Panc1 (cell line): ENCODE measurements at regions not wholly inside any gene's neighbourhood (a gene's known extent, or its start where the extent isn't known, plus 50 kb on each side); places are given as distances from the start of the nearest gene placed in this dataset.
"Not testable (repeated sequence)": the region's sequence is repeated elsewhere in the genome, so short reads cannot be mapped to it uniquely, and the experiment has no call there.

Source experiments
- ATAC-seq: fragments of 200-7000 bp; cut with Tn5 transposase; 2 replicates; pipeline ENCODE4 v1.9.1; 2020; ENCODE audit warnings: mild to moderate bottlenecking, moderate library complexity
- BruUV-seq: library from RNA; stranded (reverse); fragments of 400-500 nt; replicated peaks from 2 replicates; lab custom pipeline; 2021; lab: Mats Ljungman, UMichigan
- CTCF ChIA-PET: fragments of 300-600 bp; sonication (Branson Sonifier 250); formaldehyde crosslinking; loops from one replicate; lab custom pipeline; 2022; ENCODE audit warnings: antibody characterized with exemption; lab: Charles Lee
- POLR2A ChIA-PET: fragments of 300-600 bp; sonication (Branson Sonifier 250); formaldehyde crosslinking; loops from one replicate; lab custom pipeline; 2022; ENCODE audit warnings: antibody characterized with exemption; lab: Charles Lee
- DNase-seq: peaks from one replicate; pipeline ENCODE4 v3.0.0-alpha.2; 2010; ENCODE audit warnings: low read depth, low spot score
- H3K27ac ChIP-seq: 2 replicates; pipeline ENCODE4 v1.5.1; 2011; ENCODE audit warnings: mild to moderate bottlenecking, low read length, inconsistent platforms
- H3K27me3 ChIP-seq: fragments of 200-500 bp; sonication (Bioruptor generic); 2 replicates; pipeline ENCODE4 v1.6.0; 2014; ENCODE audit warnings: low read length, inconsistent platforms; ENCODE audit not compliant: control insufficient read depth, insufficient read depth
- H3K36me3 ChIP-seq: fragments of 200-500 bp; sonication (Bioruptor generic); 2 replicates; pipeline ENCODE4 v1.5.1; 2014; ENCODE audit warnings: inconsistent platforms, mild to moderate bottlenecking, low read length, moderate library complexity; ENCODE audit not compliant: control insufficient read depth, insufficient read depth
- H3K4me1 ChIP-seq: 2 replicates; pipeline ENCODE4 v1.5.1; 2011; ENCODE audit warnings: inconsistent platforms, mild to moderate bottlenecking, low read length, moderate library complexity; ENCODE audit not compliant: control insufficient read depth, insufficient read depth
- H3K4me3 ChIP-seq, 2 experiments: 2 replicates each; pipeline ENCODE4 v1.5.1; 2011 to 2012; ENCODE audit warnings: low read depth in 2 of 2, low read length in 2 of 2, mild to moderate bottlenecking in 2 of 2, inconsistent platforms in 1 of 2, moderate library complexity in 1 of 2
- H3K9me3 ChIP-seq: fragments of 200-500 bp; sonication (Bioruptor generic); 2 replicates; pipeline ENCODE4 v1.5.1; 2014; ENCODE audit warnings: low read depth, mild to moderate bottlenecking, inconsistent platforms, low read length, moderate library complexity; ENCODE audit not compliant: control insufficient read depth, insufficient read depth
- CTCF ChIP-seq: fragments of 450-650 bp; IDR thresholded peaks from 2 replicates; pipeline ENCODE4 v1.5.1; 2017; ENCODE audit warnings: mild to moderate bottlenecking
- POLR2AphosphoS5 ChIP-seq: IDR thresholded peaks from 2 replicates; pipeline ENCODE4 v1.6.1; 2012; ENCODE audit warnings: mild to moderate bottlenecking, low read depth, low read length, moderate library complexity
- REST ChIP-seq, 2 experiments: IDR thresholded peaks; 2 replicates each; pipeline ENCODE4 v1.6.1; 2011 to 2012; ENCODE audit warnings: low read depth in 2 of 2, control low read depth in 1 of 2, low read length in 1 of 2, mild to moderate bottlenecking in 1 of 2, moderate library complexity in 1 of 2; ENCODE audit not compliant: insufficient read depth in 1 of 2
- SIN3A ChIP-seq: IDR thresholded peaks from 2 replicates; pipeline ENCODE4 v1.6.1; 2012; ENCODE audit warnings: low read depth, mild to moderate bottlenecking, low read length, moderate library complexity, borderline replicate concordance; ENCODE audit not compliant: insufficient read depth
- TCF7L2 ChIP-seq: IDR thresholded peaks from 2 replicates; pipeline ENCODE4 v1.6.1; 2011; ENCODE audit warnings: mild to moderate bottlenecking, low read depth, low read length, inconsistent platforms
- in situ Hi-C: cut with HindIII; loops from 2 replicates; pipeline ENCODE4 v1.10.0; 2016; ENCODE audit warnings: low sequenced_read_pairs, low pct_unique_long_range_greater_than_20kb
- intact Hi-C: fragments of 100-400 bp; cut with micrococcal nuclease; formaldehyde crosslinking; loops from one replicate; pipeline ENCODE4 v1.10.0; 2022; ENCODE audit not compliant: unreplicated experiment

- Histone ChIP-seq H3K27ac (no peak overlapping the region), H3K4me1 (no peaks in the 10 kb centered on the region), H3K4me3 (no peak overlapping the region), H3K27me3 (peaks cover 2% of the 10 kb centered on the region; the same call in 1 of the 2 replicates), H3K9me3 (no peaks in the 10 kb centered on the region), H3K36me3 (no peaks in the 10 kb centered on the region)
- POLR2A ChIA-PET = no interaction called here
- intact Hi-C loops (no loop called here), in situ Hi-C loops (no loop called here)
- no peak for TF ChIP-seq TCF7L2
- TF ChIP-seq REST (IDR thresholded peaks at IDR 0.05; ENCODE audit: insufficient read depth in 1 of 2, low read depth in 2 of 2, low read length in 1 of 2) = no peak
- no peak for TF ChIP-seq SIN3A
- TF ChIP-seq POLR2AphosphoS5 = no peak
- TF ChIP-seq CTCF = no peak
- ATAC-seq = no peak
- DNase-seq = no peak
- CTCF ChIA-PET = no interaction called here
- BruUV-seq = no TSS peak
Measured at GRCh38 chr2:8332646-8333045, 349.2 kb upstream of the ID2 start.

- H3K4me3 ChIP-seq = no peak overlapping the region
- POLR2A ChIA-PET = no interaction called here
- ATAC-seq (no peak), DNase-seq (no peak)
- TF ChIP-seq TCF7L2 = no peak
- no peak for TF ChIP-seq CTCF
- no peak for TF ChIP-seq SIN3A
- TF ChIP-seq REST (IDR thresholded peaks at IDR 0.05; ENCODE audit: insufficient read depth in 1 of 2, low read depth in 2 of 2, low read length in 1 of 2) = no peak
- TF ChIP-seq POLR2AphosphoS5 = no peak
- CTCF ChIA-PET = no interaction called here
- no peaks in the 10 kb centered on the region for H3K4me1 ChIP-seq
- no peaks in the 10 kb centered on the region for H3K36me3 ChIP-seq
- intact Hi-C loops (no loop called here), in situ Hi-C loops (no loop called here)
- no peak overlapping the region for H3K27ac ChIP-seq
- H3K9me3 ChIP-seq = no peaks in the 10 kb centered on the region
- BruUV-seq = no TSS peak
- peaks cover 2% of the 10 kb centered on the region; the same call in 1 of the 2 replicates for H3K27me3 ChIP-seq
Measured at GRCh38 chr2:8333177-8333831, 348.6 kb upstream of the ID2 start.

GRCh38 chr2:8333832-8334187 lies 348.0 kb upstream of the ID2 start:
- intact Hi-C loops = not testable (repeated sequence)

More at GRCh38 chr2:8333832-8334187, 348.0 kb upstream of the ID2 start:
- DNase-seq, H3K27me3 ChIP-seq, H3K27ac ChIP-seq, CTCF ChIA-PET, H3K4me1 ChIP-seq, H3K9me3 ChIP-seq, POLR2A ChIA-PET, H3K36me3 ChIP-seq, H3K4me3 ChIP-seq, BruUV-seq, in situ Hi-C loops, ATAC-seq: not testable (repeated sequence)
